Esophagus squamous epithelium (tissue), 5 donors: ENCODE measurements at regions not wholly inside any gene's neighbourhood (a gene's known extent, or its start where the extent isn't known, plus 50 kb on each side); places are given as distances from the start of the nearest gene placed in this dataset.

Source experiments
- DNase-seq: peaks from one replicate; lab custom pipeline; 2025; lab: John Stamatoyannopoulos, UW
- H3K27ac ChIP-seq, 4 donors: fragments of 200-600 bp; sonication (generic); one replicate each; pipeline ENCODE4 v1.5.1; 2016 to 2019; ENCODE audit warnings: mild to moderate bottlenecking in 1 of 4
- H3K27me3 ChIP-seq, 4 donors: fragments of 200-600 bp; sonication (generic); 1 replicate in 3 of 4; 2 replicates in 1 of 4; pipeline versions ENCODE4 v1.5.1 to v1.6.0; 2017 to 2021; ENCODE audit warnings: antibody characterized with exemption in 1 of 4
- H3K36me3 ChIP-seq, 3 donors: fragments of 200-600 bp; sonication (generic); one replicate each; pipeline ENCODE4 v1.5.1; 2016 to 2019
- H3K4me1 ChIP-seq, 3 donors: fragments of 200-600 bp; sonication (generic); one replicate each; pipeline ENCODE4 v1.5.1; 2017 to 2019
- H3K4me3 ChIP-seq, 4 donors: fragments of 200-600 bp; sonication (generic); 1 replicate in 3 of 4; 2 replicates in 1 of 4; pipeline ENCODE4 v1.5.1; 2016 to 2019; ENCODE audit warnings: mild to moderate bottlenecking in 2 of 4, moderate library complexity in 1 of 4
- H3K9me3 ChIP-seq, 3 donors: fragments of 200-600 bp; sonication (generic); one replicate each; pipeline ENCODE4 v1.5.1; 2016 to 2019
- POLR2A ChIP-seq, 4 donors: fragments of 450-650 bp; IDR thresholded peaks; one replicate each; pipeline ENCODE4 v1.6.1; 2017; ENCODE audit warnings: antibody characterized with exemption in 4 of 4, mild to moderate bottlenecking in 4 of 4, moderate library complexity in 3 of 4
- WGBS, 2 donors: methylation state at CpG; one replicate each; pipeline ENCODE4 v1.1.5; 2018; 5-methylcytosine and 5-hydroxymethylcytosine counted together
- intact Hi-C: fragments of 100-400 bp; cut with DNase I; formaldehyde crosslinking; loops from one replicate; pipeline ENCODE4 v1.15.0; 2022
- TF ChIP-seq, protein P1 (sequence below), 6 experiments: fragments of 450-650 bp in 4 of 6; fragments of 200-600 bp in 2 of 6; sonication (generic) in 2 of 6; IDR thresholded peaks; one replicate each; pipeline ENCODE4 v1.5.1; 2016 to 2019; ENCODE audit warnings: antibody characterized with exemption in 6 of 6, mild to moderate bottlenecking in 4 of 6, moderate library complexity in 4 of 6
- donor health status: DM: yes; HTN: yes; CAD: no.

GRCh38 chr7:52317921-52318320 is 717.5 kb upstream of the POM121L12 start:
- intact Hi-C loops = no loop called here
- no peaks in the 10 kb centered on the region for H3K4me1 ChIP-seq
- peaks cover 0 to 4% (median 0%) of the 10 kb centered on the region in 3 donors for H3K9me3 ChIP-seq
- no peak overlapping the region for H3K27ac ChIP-seq
- no peak overlapping the region for H3K4me3 ChIP-seq
- H3K27me3 ChIP-seq = no peaks in the 10 kb centered on the region
- no peaks in the 10 kb centered on the region for H3K36me3 ChIP-seq
- TF ChIP-seq, protein P1, sequence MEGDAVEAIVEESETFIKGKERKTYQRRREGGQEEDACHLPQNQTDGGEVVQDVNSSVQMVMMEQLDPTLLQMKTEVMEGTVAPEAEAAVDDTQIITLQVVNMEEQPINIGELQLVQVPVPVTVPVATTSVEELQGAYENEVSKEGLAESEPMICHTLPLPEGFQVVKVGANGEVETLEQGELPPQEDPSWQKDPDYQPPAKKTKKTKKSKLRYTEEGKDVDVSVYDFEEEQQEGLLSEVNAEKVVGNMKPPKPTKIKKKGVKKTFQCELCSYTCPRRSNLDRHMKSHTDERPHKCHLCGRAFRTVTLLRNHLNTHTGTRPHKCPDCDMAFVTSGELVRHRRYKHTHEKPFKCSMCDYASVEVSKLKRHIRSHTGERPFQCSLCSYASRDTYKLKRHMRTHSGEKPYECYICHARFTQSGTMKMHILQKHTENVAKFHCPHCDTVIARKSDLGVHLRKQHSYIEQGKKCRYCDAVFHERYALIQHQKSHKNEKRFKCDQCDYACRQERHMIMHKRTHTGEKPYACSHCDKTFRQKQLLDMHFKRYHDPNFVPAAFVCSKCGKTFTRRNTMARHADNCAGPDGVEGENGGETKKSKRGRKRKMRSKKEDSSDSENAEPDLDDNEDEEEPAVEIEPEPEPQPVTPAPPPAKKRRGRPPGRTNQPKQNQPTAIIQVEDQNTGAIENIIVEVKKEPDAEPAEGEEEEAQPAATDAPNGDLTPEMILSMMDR (IDR thresholded peaks at IDR 0.05) = no peak
- WGBS, 2 donors = 64 to 90% methylated on average over 1 of the region's 1 CpG
- DNase-seq = no peak

DNA sequence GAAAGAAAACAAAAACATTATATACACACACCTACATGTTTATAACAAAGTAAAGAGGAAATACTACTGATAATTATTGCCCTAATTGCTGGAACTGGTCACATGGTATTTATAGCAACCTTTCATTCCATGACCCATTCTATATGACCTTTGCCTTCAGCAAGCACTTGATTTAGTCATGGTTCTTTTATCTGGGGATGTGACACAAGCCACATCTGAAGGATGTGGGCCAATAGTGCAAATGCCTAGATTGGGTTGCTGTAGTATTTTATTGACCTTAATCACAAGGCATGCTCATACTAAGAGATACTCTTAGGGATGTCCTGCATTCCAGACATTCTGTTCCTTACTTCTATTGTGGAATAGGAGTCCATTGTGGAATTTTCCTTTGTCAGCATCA is 723.5 kb upstream of the POM121L12 start:
- Histone ChIP-seq H3K9me3 (peaks cover 0 to 4% (median 0%) of the 10 kb centered on the region in 3 donors), H3K27me3 (no peaks in the 10 kb centered on the region), H3K4me1 (no peaks in the 10 kb centered on the region), H3K36me3 (no peaks in the 10 kb centered on the region), H3K4me3 (no peak overlapping the region), H3K27ac (no peak overlapping the region)
- DNase-seq = no peak
- intact Hi-C loops = no loop called here
- no peak for TF ChIP-seq POLR2A (IDR thresholded peaks at IDR 0.05)
- TF ChIP-seq, protein P1 (IDR thresholded peaks at IDR 0.05) = no peak

GRCh38 chr7:52309631-52310030 is 725.8 kb upstream of the POM121L12 start:
- intact Hi-C loops = no loop called here
- no peaks in the 10 kb centered on the region for H3K4me1 ChIP-seq
- H3K27me3 ChIP-seq = no peaks in the 10 kb centered on the region
- TF ChIP-seq, protein P1 (IDR thresholded peaks at IDR 0.05) = no peak
- TF ChIP-seq POLR2A (IDR thresholded peaks at IDR 0.05) = no peak
- no peaks in the 10 kb centered on the region for H3K36me3 ChIP-seq
- H3K27ac ChIP-seq = no peak overlapping the region
- H3K9me3 ChIP-seq = no peaks in the 10 kb centered on the region
- no peak overlapping the region for H3K4me3 ChIP-seq
- no peak for DNase-seq

DNA sequence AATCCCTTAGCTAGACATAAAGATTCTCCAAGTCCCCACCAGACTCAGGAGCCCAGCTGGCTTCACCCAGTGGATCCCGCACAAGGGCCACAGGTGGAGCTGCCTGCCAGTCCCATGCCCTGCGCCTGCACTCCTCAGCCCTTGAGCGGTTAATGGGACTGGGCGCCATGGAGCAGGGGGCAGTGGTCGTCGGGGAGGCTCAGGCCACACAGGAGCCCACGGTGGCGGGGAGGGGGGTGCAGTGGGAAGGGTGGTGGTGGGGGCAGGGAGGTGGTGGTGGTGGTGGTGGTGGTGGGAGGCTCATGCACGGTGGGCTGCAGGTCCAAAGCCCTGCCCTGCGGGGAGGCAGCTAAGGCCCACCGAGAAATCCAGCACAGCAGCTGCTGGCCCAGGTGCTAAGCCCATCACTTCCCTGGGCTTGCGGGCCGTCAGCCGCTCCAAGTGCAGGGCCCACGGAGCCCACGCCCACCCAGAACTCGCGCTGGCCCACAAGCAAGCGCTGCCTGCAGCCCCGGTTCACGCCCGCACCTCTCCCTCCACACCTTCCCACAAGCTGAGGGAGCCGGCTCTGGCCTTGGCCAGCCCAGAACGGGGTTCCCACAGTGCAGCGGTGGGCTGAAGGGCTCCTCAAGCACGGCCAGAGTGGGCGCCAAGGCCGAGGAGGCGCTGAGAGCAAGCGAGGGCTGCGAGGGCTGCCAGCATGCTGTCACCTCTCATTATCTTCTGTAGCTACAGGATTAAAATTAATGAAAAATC is 732.5 kb upstream of the POM121L12 start:
- DNase-seq = no peak
- TF ChIP-seq, protein P1 (IDR thresholded peaks at IDR 0.05) = no peak
- no peak for TF ChIP-seq POLR2A (IDR thresholded peaks at IDR 0.05)
- H3K9me3 ChIP-seq = no peaks in the 10 kb centered on the region
- H3K4me3 ChIP-seq = no peak overlapping the region
- intact Hi-C loops = no loop called here
- no peak overlapping the region for H3K27ac ChIP-seq
- 93 to 96% methylated on average over 11 to 12 of the region's 31 CpGs for WGBS, 2 donors
- H3K4me1 ChIP-seq = no peaks in the 10 kb centered on the region
- H3K36me3 ChIP-seq = no peaks in the 10 kb centered on the region
- no peaks in the 10 kb centered on the region for H3K27me3 ChIP-seq

- Histone ChIP-seq H3K36me3 (no peaks in the 10 kb centered on the region), H3K27ac (no peak overlapping the region), H3K9me3 (no peaks in the 10 kb centered on the region), H3K27me3 (no peaks in the 10 kb centered on the region), H3K4me3 (no peak overlapping the region), H3K4me1 (no peaks in the 10 kb centered on the region)
- no peak for TF ChIP-seq POLR2A (IDR thresholded peaks at IDR 0.05)
- TF ChIP-seq, protein P1 (IDR thresholded peaks at IDR 0.05) = no peak
- WGBS, 2 donors = 72 to 78% methylated on average over 4 to 5 of the region's 5 CpGs
- intact Hi-C loops = no loop called here
- DNase-seq = no peak
These were observed 738.3 kb upstream of the POM121L12 start for GRCh38 chr7:52297128-52297527.
